ENCODE measurements at regions not wholly inside any gene's neighbourhood (a gene's known extent, or its start where the extent isn't known, plus 50 kb on each side); places are given as distances from the start of the nearest gene placed in this dataset.

- DNase-seq (ENCODE audit: low read depth in 2 of 2) = no peak
These were observed 96.8 kb upstream of the AGR3 start for GRCh38 chr7:16978358-16979244.

GRCh38 chr7:16980539-16980938 lies 98.8 kb upstream of the AGR3 start:
- no peak for DNase-seq (ENCODE audit: low read depth in 2 of 2)

- DNase-seq (ENCODE audit: low read depth in 2 of 2) = peak in 1 of 2 experiments; percentile 3
These were observed 101.0 kb upstream of the AGR3 start for GRCh38 chr7:16982640-16983350.

- no peak for DNase-seq (ENCODE audit: low read depth in 2 of 2)
These were observed 102.6 kb upstream of the AGR3 start for GRCh38 chr7:16984375-16984774.

GRCh38 chr7:16985621-16986020 lies 103.8 kb upstream of the AGR3 start:
- DNase-seq (ENCODE audit: low read depth in 2 of 2) = no peak

GRCh38 chr7:16986755-16987154 lies 105.0 kb upstream of the AGR3 start:
- DNase-seq (ENCODE audit: low read depth in 2 of 2) = no peak

GRCh38 chr7:16989811-16990413 lies 108.1 kb upstream of the AGR3 start:
- DNase-seq (ENCODE audit: low read depth in 2 of 2) = no peak

- no peak for DNase-seq (ENCODE audit: low read depth in 2 of 2)
These were observed 109.8 kb upstream of the AGR3 start for GRCh38 chr7:16991551-16991950.

- DNase-seq (ENCODE audit: low read depth in 2 of 2) = no peak
These were observed 111.8 kb upstream of the AGR3 start for GRCh38 chr7:16993543-16993942.

GRCh38 chr7:16998481-16999051 lies 116.8 kb upstream of the AGR3 start:
- no peak for DNase-seq (ENCODE audit: low read depth in 2 of 2)

GRCh38 chr7:16999541-17000267 lies 117.9 kb upstream of the AGR3 start:
- DNase-seq (ENCODE audit: low read depth in 2 of 2) = no peak

GRCh38 chr7:17005271-17005670 lies 123.5 kb upstream of the AGR3 start:
- DNase-seq (ENCODE audit: low read depth in 2 of 2) = no peak

GRCh38 chr7:17007841-17008240 lies 126.1 kb upstream of the AGR3 start:
- DNase-seq (ENCODE audit: low read depth in 2 of 2) = no peak

GRCh38 chr7:17009007-17009719 lies 127.4 kb upstream of the AGR3 start:
- no peak for DNase-seq (ENCODE audit: low read depth in 2 of 2)

GRCh38 chr7:17009933-17010332 lies 128.2 kb upstream of the AGR3 start:
- DNase-seq (ENCODE audit: low read depth in 2 of 2) = no peak

GRCh38 chr7:17010637-17011300 lies 129.0 kb upstream of the AGR3 start:
- DNase-seq (ENCODE audit: low read depth in 2 of 2) = no peak

- DNase-seq (ENCODE audit: low read depth in 2 of 2) = no peak
These were observed 131.4 kb upstream of the AGR3 start for GRCh38 chr7:17013204-17013603.

- no peak for DNase-seq (ENCODE audit: low read depth in 2 of 2)
These were observed 132.9 kb upstream of the AGR3 start for GRCh38 chr7:17014686-17015085.

- no peak for DNase-seq (ENCODE audit: low read depth in 2 of 2)
These were observed 133.8 kb upstream of the AGR3 start for GRCh38 chr7:17015598-17016031.

- no peak for DNase-seq (ENCODE audit: low read depth in 2 of 2)
These were observed 134.7 kb upstream of the AGR3 start for GRCh38 chr7:17016402-17017010.
